ENCODE measurements at regions not wholly inside any gene's neighbourhood (a gene's known extent, or its start where the extent isn't known, plus 50 kb on each side); places are given as distances from the start of the nearest gene placed in this dataset.

- Histone ChIP-seq H3K79me2 (ENCODE audit: control insufficient read depth in 1 of 2, insufficient read depth in 2 of 2, low read length in 2 of 2) (no peaks in the 10 kb centered on the region), H4K5ac (ENCODE audit: insufficient read length, low read depth, low read length) (no peak overlapping the region), H3K36me3 (ENCODE audit: control insufficient read depth in 2 of 4, insufficient read depth in 4 of 4, low read length in 3 of 4) (no peaks in the 10 kb centered on the region), H2BK15ac (ENCODE audit: low read length) (no peak overlapping the region), H3K4ac (replicated peaks; ENCODE audit: insufficient read length, low read depth, low read length) (no peak overlapping the region), H3K4me3 (ENCODE audit: extremely low read depth in 1 of 4, insufficient read depth in 2 of 4, low read depth in 3 of 4, low read length in 4 of 4) (no peak overlapping the region), H3K4me2 (ENCODE audit: insufficient read depth in 1 of 2, low read depth in 2 of 2, low read length in 2 of 2) (no peak overlapping the region), H4K8ac (ENCODE audit: extremely low read depth, insufficient read depth, low read length) (no peak overlapping the region), H4K20me1 (replicated peaks in 1 of 2; ENCODE audit: control insufficient read depth in 1 of 2, insufficient read depth in 2 of 2, low read length in 2 of 2) (no peaks in the 10 kb centered on the region), H3K4me1 (replicated peaks in 1 of 4; ENCODE audit: control insufficient read depth in 3 of 4, insufficient read depth in 4 of 4, low read length in 3 of 4) (no peaks in the 10 kb centered on the region), H3K23ac (ENCODE audit: insufficient read length) (no peak overlapping the region), H4K91ac (replicated peaks; ENCODE audit: insufficient read length, low read length) (no peak overlapping the region), H3K27me3 (replicated peaks in 1 of 4; ENCODE audit: control insufficient read depth in 3 of 4, extremely low read depth in 1 of 4, insufficient read depth in 3 of 4, low read length in 3 of 4) (no peaks in the 10 kb centered on the region), H2BK12ac (ENCODE audit: low read depth, low read length) (no peak overlapping the region), H2BK5ac (ENCODE audit: low read depth, low read length) (no peak overlapping the region), H3K18ac (ENCODE audit: extremely low read depth, low read length) (no peak overlapping the region), H3K9me3 (ENCODE audit: insufficient read depth in 2 of 2, low read depth in 1 of 2, low read length in 1 of 2) (no peaks in the 10 kb centered on the region), H2AK5ac (ENCODE audit: low read depth, low read length) (no peak overlapping the region), H3K27ac (ENCODE audit: low read depth, low read length) (no peak overlapping the region), H3K56ac (replicated peaks; ENCODE audit: insufficient read length, low read depth, low read length) (no peak overlapping the region), H2AFZ (ENCODE audit: low read length) (no peak overlapping the region), H3K9ac (replicated peaks in 1 of 4; ENCODE audit: extremely low read depth in 1 of 4, low read depth in 3 of 4, low read length in 3 of 4) (no peak overlapping the region), H2BK120ac (replicated peaks; ENCODE audit: low read depth, low read length) (no peak overlapping the region), H2BK20ac (ENCODE audit: low read length) (no peak overlapping the region), H3K14ac (ENCODE audit: insufficient read length) (no peak overlapping the region), H3K23me2 (ENCODE audit: low read depth, low read length) (no peaks in the 10 kb centered on the region), H3K79me1 (ENCODE audit: low read depth, low read length) (no peaks in the 10 kb centered on the region)
- ChIA-PET POLR2A (ENCODE audit: partially characterized antibody) (no interaction called here), CTCF (ENCODE audit: partially characterized antibody) (interaction anchor here (1.1 to 2.3 kb wide), 3 partner anchors 11 to 328 kb away, joined by 3 to 6 read pairs (median 6); no protein-coding TSS in a partner anchor)
- FAIRE-seq (no peak), DNase-seq (ENCODE audit: low read depth in 1 of 2, low spot score in 2 of 2) (no peak)
- 81% methylated on average over 4 of the region's 4 CpGs; no CpG with 5 or more reads in 1 of the 2 experiments for WGBS, 2 experiments (ENCODE audit: extremely low coverage in 1 of 2, insufficient coverage in 1 of 2, insufficient read length in 1 of 2, insufficient replicate concordance in 2 of 2, low coverage in 1 of 2, low lambda C conversion rate in 2 of 2, missing lambda C conversion rate in 1 of 2)
- TF ChIP-seq RNF2 (IDR thresholded peaks at IDR 0.05; ENCODE audit: borderline replicate concordance, low read depth, low read length, missing control alignments, poor library complexity, severe bottlenecking) (no peak), RAD21 (IDR thresholded peaks at IDR 0.05 in 1 of 2, conservative IDR thresholded peaks at IDR 0.05 in 1 of 2; ENCODE audit: low read depth in 2 of 2, low read length in 2 of 2) (no peak), SP4 (IDR thresholded peaks at IDR 0.05; ENCODE audit: low read length) (no peak), ATF3 (IDR thresholded peaks at IDR 0.05; ENCODE audit: insufficient read depth, low read depth, low read length) (no peak)
Observed at GRCh38 chr2:37549598-37549997, 121.8 kb downstream of the CDC42EP3 start.

Data from H1 (cell line).